H1 (cell line): ENCODE measurements at regions not wholly inside any gene's neighbourhood (a gene's known extent, or its start where the extent isn't known, plus 50 kb on each side); places are given as distances from the start of the nearest gene placed in this dataset.

Experiments used
- CTCF ChIA-PET: fragments of 300-600 bp; sonication (Branson Sonifier 250); formaldehyde crosslinking; loops from one replicate; lab custom pipeline; 2021; ENCODE audit not compliant: partially characterized antibody; lab: Charles Lee
- POLR2A ChIA-PET: fragments of 300-600 bp; sonication (Branson Sonifier 250); formaldehyde crosslinking; loops from one replicate; lab custom pipeline; 2021; ENCODE audit warnings: inconsistent platforms; ENCODE audit not compliant: partially characterized antibody; lab: Charles Lee
- DNase-seq, 2 experiments: peaks; one replicate each; pipeline versions ENCODE4 v3.0.0 to v3.0.0-alpha.2; 2010 to 2022; ENCODE audit warnings: low spot score in 2 of 2, low read depth in 1 of 2, mixed read lengths in 1 of 2
- FAIRE-seq: peaks from 2 replicates; lab custom pipeline; 2011; peaks lifted over from hg19 to GRCh38; lab: Jason Lieb, UNC
- H2AFZ ChIP-seq: 2 replicates; pipeline ENCODE4 v1.8.1; 2012; ENCODE audit warnings: low read length, inconsistent platforms
- H2AK5ac ChIP-seq: 2 replicates; pipeline ENCODE4 v1.6.1; 2013; ENCODE audit warnings: low read depth, low read length
- H2BK120ac ChIP-seq: replicated peaks from 2 replicates; pipeline ENCODE3; 2013; ENCODE audit warnings: low read depth, low read length, inconsistent platforms
- H2BK12ac ChIP-seq: 2 replicates; pipeline ENCODE4 v1.6.1; 2013; ENCODE audit warnings: low read depth, low read length
- H2BK15ac ChIP-seq: 2 replicates; pipeline ENCODE4 v1.6.1; 2013; ENCODE audit warnings: low read length
- H2BK20ac ChIP-seq: 2 replicates; pipeline ENCODE4 v1.6.1; 2013; ENCODE audit warnings: low read length
- H2BK5ac ChIP-seq: 2 replicates; pipeline ENCODE4 v1.6.1; 2013; ENCODE audit warnings: low read depth, low read length
- H3K14ac ChIP-seq: 2 replicates; pipeline ENCODE4 v1.6.1; 2013; ENCODE audit warnings: inconsistent platforms; ENCODE audit not compliant: insufficient read length
- H3K18ac ChIP-seq: 2 replicates; pipeline ENCODE4 v1.6.1; 2013; ENCODE audit warnings: low read length; ENCODE audit errors: extremely low read depth
- H3K23ac ChIP-seq: 2 replicates; pipeline ENCODE4 v1.6.1; 2013; ENCODE audit warnings: inconsistent platforms; ENCODE audit not compliant: insufficient read length
- H3K23me2 ChIP-seq: 2 replicates; pipeline ENCODE4 v1.6.1; 2013; ENCODE audit warnings: low read depth, low read length
- H3K27ac ChIP-seq: 2 replicates; pipeline ENCODE4 v1.6.1; 2011; ENCODE audit warnings: low read depth, low read length, inconsistent platforms
- H3K27me3 ChIP-seq, 4 experiments: replicated peaks in 1 of 4; 1 replicate in 1 of 4; 2 replicates in 3 of 4; pipeline versions ENCODE4 v1.6.1 to v1.8.1; 2011 to 2013; ENCODE audit warnings: low read length in 3 of 4, mild to moderate bottlenecking in 3 of 4, inconsistent platforms in 2 of 4, mixed read lengths in 2 of 4, moderate library complexity in 1 of 4; ENCODE audit not compliant: control insufficient read depth in 3 of 4, insufficient read depth in 3 of 4; ENCODE audit errors: extremely low read depth in 1 of 4
- H3K36me3 ChIP-seq, 4 experiments: 2 replicates each; pipeline versions ENCODE4 v1.6.1 to v1.8.1; 2011 to 2013; ENCODE audit warnings: mild to moderate bottlenecking in 4 of 4, low read length in 3 of 4, moderate library complexity in 2 of 4, control low read depth in 1 of 4, inconsistent platforms in 1 of 4; ENCODE audit not compliant: insufficient read depth in 4 of 4, control insufficient read depth in 2 of 4
- H3K4ac ChIP-seq: replicated peaks from 2 replicates; pipeline ENCODE3; 2013; ENCODE audit warnings: low read length, low read depth, mixed read lengths, inconsistent platforms; ENCODE audit not compliant: insufficient read length
- H3K4me1 ChIP-seq, 4 experiments: replicated peaks in 1 of 4; 1 replicate in 1 of 4; 2 replicates in 3 of 4; pipeline versions ENCODE4 v1.6.1 to v1.8.1; 2011 to 2013; ENCODE audit warnings: low read length in 3 of 4, inconsistent platforms in 2 of 4, mixed read lengths in 1 of 4; ENCODE audit not compliant: insufficient read depth in 4 of 4, control insufficient read depth in 3 of 4
- H3K4me2 ChIP-seq, 2 experiments: 2 replicates each; pipeline versions ENCODE4 v1.6.1 to v1.8.1; 2011 to 2013; ENCODE audit warnings: low read depth in 2 of 2, low read length in 2 of 2, control low read depth in 1 of 2, inconsistent platforms in 1 of 2, mild to moderate bottlenecking in 1 of 2; ENCODE audit not compliant: insufficient read depth in 1 of 2
- H3K4me3 ChIP-seq, 4 experiments: fragments of 200-600, 300-600 bp in 1 of 4; sonication (generic), shearing (Covaris generic), sonication (Bioruptor Twin) in 1 of 4; 2 replicates each; pipeline versions ENCODE4 v1.5.1 to v1.8.1; 2011 to 2016; ENCODE audit warnings: low read length in 4 of 4, low read depth in 3 of 4, control low read depth in 2 of 4, inconsistent platforms in 2 of 4, mild to moderate bottlenecking in 2 of 4, mixed read lengths in 1 of 4, moderate library complexity in 1 of 4; ENCODE audit not compliant: insufficient read depth in 2 of 4; ENCODE audit errors: extremely low read depth in 1 of 4
- H3K56ac ChIP-seq: replicated peaks from 2 replicates; pipeline ENCODE3; 2013; ENCODE audit warnings: low read depth, mild to moderate bottlenecking, mixed read lengths, low read length, inconsistent platforms; ENCODE audit not compliant: insufficient read length
- H3K79me1 ChIP-seq: 2 replicates; pipeline ENCODE4 v1.6.1; 2013; ENCODE audit warnings: low read depth, low read length, control low read depth
- H3K79me2 ChIP-seq, 2 experiments: 2 replicates each; pipeline versions ENCODE4 v1.6.1 to v1.8.1; 2012 to 2013; ENCODE audit warnings: low read length in 2 of 2, mild to moderate bottlenecking in 2 of 2, inconsistent platforms in 1 of 2; ENCODE audit not compliant: insufficient read depth in 2 of 2, control insufficient read depth in 1 of 2
- H3K9ac ChIP-seq, 4 experiments: replicated peaks in 1 of 4; 1 replicate in 1 of 4; 2 replicates in 3 of 4; pipeline versions ENCODE4 v1.6.1 to v1.8.1; 2011 to 2013; ENCODE audit warnings: low read depth in 3 of 4, low read length in 3 of 4, control low read depth in 2 of 4, mild to moderate bottlenecking in 2 of 4, moderate library complexity in 2 of 4, inconsistent platforms in 1 of 4; ENCODE audit errors: extremely low read depth in 1 of 4
- H3K9me3 ChIP-seq, 2 experiments: 2 replicates each; pipeline versions ENCODE4 v1.6.1 to v1.8.1; 2012 to 2013; ENCODE audit warnings: mild to moderate bottlenecking in 2 of 2, moderate library complexity in 2 of 2, control low read depth in 1 of 2, inconsistent platforms in 1 of 2, low read depth in 1 of 2, low read length in 1 of 2, mixed read lengths in 1 of 2; ENCODE audit not compliant: insufficient read depth in 2 of 2
- H4K20me1 ChIP-seq, 2 experiments: replicated peaks in 1 of 2; 2 replicates each; pipeline versions ENCODE3 to v1.8.1; 2011 to 2013; ENCODE audit warnings: inconsistent platforms in 2 of 2, low read length in 2 of 2, mild to moderate bottlenecking in 1 of 2; ENCODE audit not compliant: insufficient read depth in 2 of 2, control insufficient read depth in 1 of 2
- H4K5ac ChIP-seq: 2 replicates; pipeline ENCODE4 v1.6.1; 2013; ENCODE audit warnings: low read length, low read depth, mixed read lengths, inconsistent platforms; ENCODE audit not compliant: insufficient read length
- H4K8ac ChIP-seq: 2 replicates; pipeline ENCODE4 v1.8.0; 2013; ENCODE audit warnings: mild to moderate bottlenecking, moderate library complexity, low read length, inconsistent platforms; ENCODE audit not compliant: insufficient read depth; ENCODE audit errors: extremely low read depth
- H4K91ac ChIP-seq: replicated peaks from 2 replicates; pipeline ENCODE3; 2013; ENCODE audit warnings: low read length, mixed read lengths, inconsistent platforms; ENCODE audit not compliant: insufficient read length
- ATF3 ChIP-seq: IDR thresholded peaks from 2 replicates; pipeline ENCODE4 v1.6.1; 2011; ENCODE audit warnings: low read depth, mild to moderate bottlenecking, low read length; ENCODE audit not compliant: insufficient read depth
- POU5F1 ChIP-seq: IDR thresholded peaks from 2 replicates; pipeline ENCODE4 v1.6.1; 2011; ENCODE audit warnings: low read depth, mild to moderate bottlenecking, low read length, moderate library complexity
- RBBP5 ChIP-seq: IDR thresholded peaks from 2 replicates; pipeline ENCODE4 v1.7.1; 2012; ENCODE audit warnings: low read depth, mild to moderate bottlenecking, inconsistent platforms, low read length, moderate library complexity, borderline replicate concordance
- RNF2 ChIP-seq: fragments of 200-900, 300-1000 bp; sonication (generic); IDR thresholded peaks from 2 replicates; pipeline ENCODE4 v1.7.1; 2016; ENCODE audit warnings: borderline replicate concordance, low read depth, mild to moderate bottlenecking, antibody characterized with exemption, low read length; ENCODE audit not compliant: poor library complexity, severe bottlenecking; ENCODE audit errors: missing control alignments
- TAF7 ChIP-seq: optimal IDR thresholded peaks from 2 replicates; pipeline ENCODE3; 2011; ENCODE audit warnings: low read depth, mild to moderate bottlenecking, inconsistent platforms, low read length, moderate library complexity, borderline replicate concordance
- WGBS, 2 experiments: shearing (Covaris generic) in 1 of 2; methylation state at CpG; one replicate each; pipeline versions ENCODE4 v1.1.6 to v1.1.7; 2013 to 2015; ENCODE audit warnings: low lambda C conversion rate in 2 of 2, mixed read lengths in 2 of 2, inconsistent platforms in 1 of 2, low coverage in 1 of 2, missing lambda C conversion rate in 1 of 2; ENCODE audit not compliant: insufficient replicate concordance in 2 of 2, insufficient coverage in 1 of 2, insufficient read length in 1 of 2; ENCODE audit errors: extremely low coverage in 1 of 2, missing lambda C conversion rate in 1 of 2; 5-methylcytosine and 5-hydroxymethylcytosine counted together

DNA sequence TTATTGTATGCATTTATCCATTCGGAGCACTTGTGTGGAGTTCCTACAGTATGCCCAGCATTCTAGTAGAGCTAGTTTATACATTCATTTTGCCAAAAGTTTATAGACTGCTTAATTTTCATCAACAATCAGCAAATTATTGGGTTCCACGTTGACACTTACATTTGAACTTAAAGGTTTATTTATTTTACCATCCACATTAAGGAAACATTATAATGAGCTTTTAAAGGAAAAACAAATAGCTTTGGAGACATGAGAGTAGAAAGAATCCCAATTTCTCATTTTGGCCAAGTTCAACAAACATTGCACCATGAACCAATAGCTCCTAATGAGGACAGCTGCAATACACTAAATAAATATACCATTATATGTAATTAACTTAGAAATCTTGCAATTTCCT, 501.2 kb upstream of the SMIM21 start:
- Histone ChIP-seq H2BK5ac (no peak overlapping the region), H4K20me1 (no peaks in the 10 kb centered on the region), H2AFZ (no peak overlapping the region), H4K91ac (no peak overlapping the region), H3K56ac (no peak overlapping the region), H3K27me3 (no peaks in the 10 kb centered on the region; a peak in 1 of 7 replicates), H3K18ac (no peak overlapping the region), H3K79me2 (no peaks in the 10 kb centered on the region), H3K23ac (no peak overlapping the region), H3K36me3 (no peaks in the 10 kb centered on the region), H3K79me1 (no peaks in the 10 kb centered on the region), H2AK5ac (no peak overlapping the region), H3K4me3 (no peak overlapping the region), H3K9ac (no peak overlapping the region), H3K27ac (no peak overlapping the region), H3K14ac (no peak overlapping the region), H2BK20ac (no peak overlapping the region), H2BK12ac (no peak overlapping the region), H2BK120ac (no peak overlapping the region), H3K4ac (no peak overlapping the region), H3K4me1 (no peaks in the 10 kb centered on the region), H4K5ac (no peak overlapping the region), H3K23me2 (no peaks in the 10 kb centered on the region), H2BK15ac (no peak overlapping the region), H3K4me2 (no peak overlapping the region), H4K8ac (no peak overlapping the region), H3K9me3 (no peaks in the 10 kb centered on the region)
- 93% methylated on average over 2 of the region's 2 CpGs; no CpG with 5 or more reads in 1 of the 2 experiments for WGBS, 2 experiments
- FAIRE-seq = no peak
- ChIA-PET POLR2A (no interaction called here), CTCF (no interaction called here)
- DNase-seq = no peak
- TF ChIP-seq ATF3 (no peak), POU5F1 (no peak), RBBP5 (no peak), RNF2 (no peak), TAF7 (no peak)
